ENCODE measurements at regions not wholly inside any gene's neighbourhood (a gene's known extent, or its start where the extent isn't known, plus 50 kb on each side); places are given as distances from the start of the nearest gene placed in this dataset.
"Not testable (repeated sequence)": the region's sequence is repeated elsewhere in the genome, so short reads cannot be mapped to it uniquely, and the experiment has no call there.

DNA sequence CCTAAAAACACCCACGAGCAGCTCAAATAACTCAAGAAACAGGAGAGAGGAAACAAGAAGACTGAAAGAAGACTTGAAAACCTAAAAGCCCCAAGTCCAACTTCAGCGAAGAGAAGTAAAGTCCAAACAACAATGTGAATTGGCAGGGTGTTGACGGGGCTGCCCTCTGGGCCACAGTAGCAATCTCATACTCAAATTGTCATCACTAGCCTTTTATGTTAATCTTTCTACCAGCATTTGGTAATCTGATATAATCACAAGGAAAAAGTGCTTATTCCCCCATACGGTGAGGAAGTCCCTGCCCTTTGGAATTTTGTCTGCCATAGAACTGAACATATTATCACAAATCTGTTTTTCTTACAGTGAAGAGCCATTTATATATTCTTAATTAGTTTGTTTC lies 51.5 kb upstream of the IFNE start:
- H3K9me3 ChIP-seq, result peaks cover 0 to 3% of the 10 kb centered on the region in 2 donors
- no peak overlapping the region for H3K27ac ChIP-seq
- no peak for DNase-seq
- no peaks in the 10 kb centered on the region for H3K4me1 ChIP-seq (ENCODE audit: insufficient read depth)
- WGBS, 3 donors, result 43 to 58% (median 47%) methylated on average over 4 of the region's 4 CpGs
- H3K4me3 ChIP-seq, result no peak overlapping the region
- intact Hi-C loops (cut with DNase I), result no loop called here
- no peaks in the 10 kb centered on the region for H3K27me3 ChIP-seq
- no peaks in the 10 kb centered on the region for H3K36me3 ChIP-seq
- TF ChIP-seq POLR2A (IDR thresholded peaks at IDR 0.05) (no peak), EP300 (IDR thresholded peaks at IDR 0.05) (no peak)
- TF ChIP-seq, protein P1, sequence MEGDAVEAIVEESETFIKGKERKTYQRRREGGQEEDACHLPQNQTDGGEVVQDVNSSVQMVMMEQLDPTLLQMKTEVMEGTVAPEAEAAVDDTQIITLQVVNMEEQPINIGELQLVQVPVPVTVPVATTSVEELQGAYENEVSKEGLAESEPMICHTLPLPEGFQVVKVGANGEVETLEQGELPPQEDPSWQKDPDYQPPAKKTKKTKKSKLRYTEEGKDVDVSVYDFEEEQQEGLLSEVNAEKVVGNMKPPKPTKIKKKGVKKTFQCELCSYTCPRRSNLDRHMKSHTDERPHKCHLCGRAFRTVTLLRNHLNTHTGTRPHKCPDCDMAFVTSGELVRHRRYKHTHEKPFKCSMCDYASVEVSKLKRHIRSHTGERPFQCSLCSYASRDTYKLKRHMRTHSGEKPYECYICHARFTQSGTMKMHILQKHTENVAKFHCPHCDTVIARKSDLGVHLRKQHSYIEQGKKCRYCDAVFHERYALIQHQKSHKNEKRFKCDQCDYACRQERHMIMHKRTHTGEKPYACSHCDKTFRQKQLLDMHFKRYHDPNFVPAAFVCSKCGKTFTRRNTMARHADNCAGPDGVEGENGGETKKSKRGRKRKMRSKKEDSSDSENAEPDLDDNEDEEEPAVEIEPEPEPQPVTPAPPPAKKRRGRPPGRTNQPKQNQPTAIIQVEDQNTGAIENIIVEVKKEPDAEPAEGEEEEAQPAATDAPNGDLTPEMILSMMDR (IDR thresholded peaks at IDR 0.05), result no peak

DNA sequence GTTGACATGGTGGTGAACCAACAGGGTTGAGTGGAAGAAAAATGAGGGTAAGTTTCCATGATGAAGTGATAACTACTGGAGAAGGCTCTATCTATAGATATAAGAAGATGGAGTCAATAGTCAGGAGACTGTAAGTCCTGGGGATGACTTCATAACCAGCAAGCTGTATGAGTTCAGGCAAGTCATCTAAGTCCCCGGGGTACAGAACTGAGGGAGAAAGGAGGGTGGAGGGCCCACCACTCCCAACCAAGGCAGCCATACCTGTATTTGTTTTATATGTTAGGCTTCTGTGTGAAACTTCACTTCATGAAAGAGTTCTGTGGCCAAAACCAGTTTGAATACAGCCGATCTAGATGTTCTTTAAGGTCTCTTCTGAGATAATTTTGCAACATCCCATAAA lies 53.3 kb upstream of the IFNE start:
- intact Hi-C loops (cut with DNase I), result no loop called here
- TF ChIP-seq, protein P1 (IDR thresholded peaks at IDR 0.05), result no peak
- TF ChIP-seq POLR2A (IDR thresholded peaks at IDR 0.05) (no peak), EP300 (IDR thresholded peaks at IDR 0.05) (no peak)

DNA sequence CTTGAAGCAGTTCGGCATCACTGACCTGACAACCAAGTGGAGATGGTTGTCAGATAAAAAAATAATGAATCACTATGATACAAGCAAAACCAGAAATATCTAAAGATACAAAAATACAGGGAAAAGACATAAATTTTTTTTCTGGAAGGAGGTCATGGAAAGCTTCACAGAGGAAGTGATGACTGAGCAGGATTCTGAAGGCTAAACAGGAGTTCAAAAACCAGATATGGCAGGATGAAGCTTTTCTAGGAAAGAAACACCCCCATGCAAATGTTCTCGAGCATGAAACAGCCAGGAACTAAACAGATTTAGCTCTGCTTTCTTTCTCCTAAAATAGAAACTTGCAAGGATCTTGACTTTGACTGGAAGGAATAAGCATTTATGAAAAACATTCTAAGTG lies 60.7 kb upstream of the IFNE start:
- H3K9me3 ChIP-seq, result no peaks in the 10 kb centered on the region
- no peaks in the 10 kb centered on the region for H3K4me1 ChIP-seq (ENCODE audit: insufficient read depth)
- H3K27me3 ChIP-seq, result no peaks in the 10 kb centered on the region
- no peak overlapping the region for H3K4me3 ChIP-seq
- WGBS, 3 donors, result 19 to 30% (median 22%) methylated on average over 2 of the region's 2 CpGs
- no peak overlapping the region for H3K27ac ChIP-seq
- TF ChIP-seq POLR2A (IDR thresholded peaks at IDR 0.05) (no peak), EP300 (IDR thresholded peaks at IDR 0.05) (no peak)
- TF ChIP-seq, protein P1 (IDR thresholded peaks at IDR 0.05), result no peak
- intact Hi-C loops (cut with DNase I), result no loop called here
- no peak for DNase-seq
- H3K36me3 ChIP-seq, result no peaks in the 10 kb centered on the region

More for the DNA sequence above, 53.3 kb upstream of the IFNE start:
- Histone ChIP-seq H3K27me3 (no peaks in the 10 kb centered on the region), H3K4me1 (ENCODE audit: insufficient read depth) (no peaks in the 10 kb centered on the region), H3K4me3 (no peak overlapping the region), H3K27ac (no peak overlapping the region), H3K9me3 (no peaks in the 10 kb centered on the region), H3K36me3 (no peaks in the 10 kb centered on the region)
- WGBS, 3 donors, result 85 to 95% (median 91%) methylated on average over 2 of the region's 2 CpGs
- no peak for DNase-seq

DNA sequence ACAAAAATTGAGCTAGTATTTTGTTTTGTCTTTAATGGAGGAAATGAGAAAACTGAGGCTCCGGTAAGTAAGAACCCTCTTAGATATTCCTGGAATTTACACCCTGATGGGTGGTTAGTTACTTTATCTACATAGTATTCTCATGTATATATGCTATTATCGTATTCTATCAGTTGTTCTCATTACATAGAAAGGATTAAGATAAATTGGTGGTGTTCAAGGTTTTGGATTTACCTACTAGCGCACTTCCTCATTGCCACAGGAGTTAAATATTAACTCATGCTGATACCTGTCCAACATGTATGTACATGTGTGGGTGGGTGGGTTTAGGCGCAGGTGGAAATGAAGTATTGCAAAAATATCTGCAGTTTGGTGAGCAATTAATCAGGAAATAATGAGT lies 61.1 kb upstream of the IFNE start:
- H3K36me3 ChIP-seq, result no peaks in the 10 kb centered on the region
- no peaks in the 10 kb centered on the region for H3K27me3 ChIP-seq
- TF ChIP-seq, protein P1 (IDR thresholded peaks at IDR 0.05), result no peak
- no peak for TF ChIP-seq EP300 (IDR thresholded peaks at IDR 0.05)
- TF ChIP-seq POLR2A (IDR thresholded peaks at IDR 0.05), result no peak
- WGBS, 3 donors, result 66 to 76% (median 72%) methylated on average over 4 of the region's 4 CpGs
- H3K27ac ChIP-seq, result no peak overlapping the region
- no peaks in the 10 kb centered on the region for H3K4me1 ChIP-seq (ENCODE audit: insufficient read depth)
- intact Hi-C loops (cut with DNase I), result no loop called here
- no peak for DNase-seq
- no peak overlapping the region for H3K4me3 ChIP-seq
- no peaks in the 10 kb centered on the region for H3K9me3 ChIP-seq

DNA sequence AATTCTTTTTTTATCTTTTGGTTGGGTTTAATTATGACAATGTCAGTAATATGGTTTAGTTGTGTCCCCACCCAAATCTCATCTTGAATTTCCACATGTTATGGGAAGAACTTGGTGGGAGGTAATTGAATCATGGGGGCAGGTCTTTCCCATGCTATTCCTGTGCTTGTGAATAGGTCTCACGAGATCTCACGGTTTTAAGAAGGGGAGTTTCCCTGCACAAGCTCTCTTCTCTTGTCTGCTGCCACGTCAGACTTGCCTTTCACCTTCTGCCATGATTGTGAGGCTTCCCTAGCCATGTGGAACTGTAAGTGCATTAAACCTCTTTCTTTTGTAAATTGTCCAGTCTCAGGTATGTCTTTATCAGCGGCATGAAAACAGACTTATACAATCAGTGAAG lies 61.7 kb upstream of the IFNE start:
- not testable (repeated sequence) for DNase-seq; H3K4me3 ChIP-seq; H3K27ac ChIP-seq; H3K4me1 ChIP-seq (ENCODE audit: insufficient read depth); H3K36me3 ChIP-seq; H3K27me3 ChIP-seq; H3K9me3 ChIP-seq
- intact Hi-C loops (cut with DNase I), result loop anchor here in 1 of 4 donors (2.0 kb wide), 1 partner anchor 33 kb away; no protein-coding TSS in a partner anchor
- 78 to 81% (median 79%) methylated on average over 4 of the region's 4 CpGs for WGBS, 3 donors

Measured in ovary (tissue), 7 donors.